ENCODE measurements at regions not wholly inside any gene's neighbourhood (a gene's known extent, or its start where the extent isn't known, plus 50 kb on each side); places are given as distances from the start of the nearest gene placed in this dataset.
"Not testable (repeated sequence)": the region's sequence is repeated elsewhere in the genome, so short reads cannot be mapped to it uniquely, and the experiment has no call there.

DNA sequence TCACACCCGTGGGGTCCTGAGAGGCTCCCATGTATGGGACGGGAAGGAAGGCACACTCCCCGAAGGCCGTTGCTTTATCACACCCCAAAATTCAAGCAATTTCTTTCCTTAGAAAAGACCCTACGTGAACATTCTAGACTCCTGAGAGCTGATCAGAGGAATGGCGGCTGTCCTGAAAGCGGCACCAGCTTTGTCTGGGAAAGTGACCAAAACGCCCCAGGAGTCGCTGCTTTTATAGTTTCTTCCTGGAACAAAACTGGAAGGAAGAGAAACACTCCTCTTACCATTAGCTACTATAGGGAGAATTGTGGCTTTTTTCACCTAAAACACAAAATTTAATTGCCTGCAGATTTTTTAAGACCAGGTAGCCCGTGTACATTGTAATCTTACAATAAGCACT, 261.8 kb upstream of the RNF32 start:
- no peak for DNase-seq

DNA sequence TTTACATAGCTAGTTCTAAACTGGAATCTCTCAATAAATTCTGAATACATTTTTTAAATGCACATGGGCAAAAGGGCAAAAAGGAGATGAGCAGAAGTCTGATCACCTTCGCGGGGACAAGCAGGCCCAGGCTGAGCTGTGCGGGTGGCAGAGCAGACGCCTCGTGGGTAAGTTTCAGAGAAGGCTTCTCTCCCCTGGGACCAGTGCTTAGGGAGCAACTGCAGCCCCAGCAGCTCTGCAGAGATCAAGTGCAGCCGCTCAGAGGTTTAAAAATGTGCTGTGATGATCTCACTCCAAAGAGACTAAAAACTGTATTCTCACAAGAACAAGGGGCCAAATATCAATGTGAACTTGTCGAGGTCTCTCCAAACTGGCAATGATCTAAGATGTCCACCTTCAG, 264.3 kb upstream of the RNF32 start:
- no peak for DNase-seq

DNA sequence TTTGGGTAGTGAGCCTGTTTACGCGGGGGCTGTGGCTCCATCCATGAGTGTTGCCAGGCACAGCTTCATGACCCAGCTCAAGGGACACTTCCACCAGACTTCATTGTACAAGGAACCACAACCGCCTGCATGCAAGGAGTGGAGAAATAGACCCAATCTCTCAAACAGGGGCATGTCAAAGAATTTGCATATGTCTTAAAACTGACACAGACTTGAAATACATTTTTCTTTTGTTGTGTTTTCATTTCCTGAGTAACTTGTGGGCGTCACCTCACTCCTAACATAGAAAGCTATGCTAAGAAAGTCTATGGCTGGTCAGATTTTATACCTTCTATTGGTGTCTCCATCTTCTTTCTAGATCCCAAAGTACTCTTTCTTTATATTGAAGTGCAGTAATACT, 266.2 kb upstream of the RNF32 start:
- no peak for DNase-seq

DNA sequence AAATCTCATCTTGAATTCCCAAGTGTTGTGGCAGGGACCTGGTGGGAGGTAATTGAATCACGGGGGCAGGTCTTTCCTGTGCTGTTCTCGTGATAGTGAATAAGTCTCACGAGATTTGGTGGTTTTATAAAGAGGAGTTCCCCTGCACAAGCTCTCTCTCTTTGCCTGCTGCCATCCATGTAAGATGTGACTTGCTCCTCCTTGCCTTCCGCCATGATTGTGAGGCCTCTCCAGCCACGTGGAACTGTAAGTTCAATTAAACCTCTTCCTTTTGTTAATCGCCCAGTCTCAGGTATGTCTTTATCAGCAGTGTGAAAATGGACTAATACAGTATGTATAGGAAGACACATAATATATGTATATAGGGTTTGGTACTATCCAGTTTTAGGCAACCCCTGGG, 270.6 kb upstream of the RNF32 start:
- not testable (repeated sequence) for DNase-seq

DNA sequence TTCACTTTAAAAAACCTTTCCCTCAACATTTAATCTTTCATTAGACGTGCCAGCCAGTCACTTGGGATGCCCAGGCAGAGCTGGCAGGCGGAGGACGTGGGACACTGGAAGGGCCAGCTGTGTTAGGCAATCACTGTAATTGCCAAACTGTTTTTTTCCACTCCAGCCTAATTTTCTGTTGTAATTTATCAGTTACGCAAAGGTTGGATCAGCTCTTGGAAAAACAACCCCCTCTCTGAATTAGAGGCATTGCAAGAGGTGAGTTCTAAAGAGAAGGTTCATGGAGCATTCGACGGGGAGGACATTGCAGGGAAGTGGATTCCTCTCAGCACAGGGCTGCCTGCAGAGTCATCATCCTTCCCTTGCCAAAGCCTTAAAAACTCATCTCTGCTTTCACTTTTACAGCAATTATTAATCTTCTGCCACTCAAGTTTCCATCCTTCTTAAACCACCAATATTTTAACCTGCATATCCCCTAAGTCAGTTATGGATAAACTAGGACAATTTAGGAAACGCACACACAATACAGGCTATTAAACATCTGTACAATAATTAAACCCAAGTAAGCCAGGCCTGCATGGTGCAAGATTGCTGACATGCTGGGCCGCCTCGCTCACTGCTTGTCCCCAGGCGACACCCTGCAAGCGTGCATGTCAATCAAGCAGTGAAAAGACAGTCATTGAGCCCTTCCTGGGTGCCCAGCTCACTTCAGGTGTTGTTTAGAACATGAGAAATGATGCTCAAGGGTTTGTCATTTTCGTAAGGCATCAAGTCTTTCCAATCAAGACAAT, 272.3 kb upstream of the RNF32 start:
- no peak for DNase-seq

DNA sequence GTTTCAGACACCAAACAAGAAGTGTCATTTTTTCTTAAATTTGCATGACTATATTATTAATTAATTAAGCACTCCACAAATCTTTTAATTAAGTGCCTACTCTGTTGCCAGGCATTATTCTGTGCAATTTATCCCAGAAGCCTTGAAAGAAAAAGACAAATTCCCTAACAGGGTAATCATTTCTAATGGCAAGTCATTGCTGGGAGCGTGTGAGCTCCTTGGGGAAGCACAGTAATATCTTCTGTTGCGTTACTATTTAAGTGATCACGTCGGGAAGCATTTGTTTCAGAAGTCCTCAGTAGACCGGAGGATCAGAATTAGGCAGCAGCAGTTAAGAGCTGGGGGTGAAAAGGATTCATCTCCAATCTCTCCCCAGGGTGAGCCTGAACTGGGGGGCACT, 276.8 kb upstream of the RNF32 start:
- no peak for DNase-seq

DNA sequence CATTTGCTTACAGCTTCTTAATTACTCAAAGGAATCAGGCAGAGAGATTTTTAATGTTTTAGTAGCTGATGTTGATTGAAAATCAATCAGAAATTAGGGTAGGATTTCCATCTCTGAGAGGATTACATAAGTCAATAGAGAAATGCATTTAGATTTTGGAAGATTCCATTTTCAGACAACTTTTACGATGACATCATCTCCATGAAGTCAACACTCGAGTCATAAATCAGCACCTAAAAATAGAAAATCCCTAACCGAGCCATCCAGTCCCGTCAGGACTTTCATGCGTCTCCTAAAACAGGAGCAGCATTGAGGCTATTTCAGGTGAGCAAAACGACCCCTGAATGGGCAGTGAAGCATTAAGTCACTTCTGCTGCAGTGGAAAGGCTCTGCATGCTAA, 279.7 kb upstream of the RNF32 start:
- DNase-seq = no peak

DNA sequence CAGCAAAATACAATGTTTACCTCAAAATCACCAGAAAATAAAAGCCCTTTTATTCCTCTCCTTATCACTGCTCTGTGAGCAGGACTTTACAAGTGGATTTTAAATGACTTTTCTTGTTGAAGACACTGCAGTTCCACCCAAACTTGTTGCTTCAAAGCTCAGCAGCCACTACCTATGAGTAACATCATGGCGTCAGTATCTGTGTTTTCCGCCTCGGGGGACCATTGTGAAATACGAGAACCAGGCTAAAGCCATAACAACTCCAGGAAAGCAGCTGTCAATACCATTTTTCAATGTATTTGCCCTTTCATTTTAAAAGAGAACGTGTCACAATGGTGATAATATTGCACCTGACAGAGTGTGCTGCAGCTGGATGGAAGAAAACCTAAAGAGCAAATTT, 284.0 kb upstream of the RNF32 start:
- no peak for DNase-seq

DNA sequence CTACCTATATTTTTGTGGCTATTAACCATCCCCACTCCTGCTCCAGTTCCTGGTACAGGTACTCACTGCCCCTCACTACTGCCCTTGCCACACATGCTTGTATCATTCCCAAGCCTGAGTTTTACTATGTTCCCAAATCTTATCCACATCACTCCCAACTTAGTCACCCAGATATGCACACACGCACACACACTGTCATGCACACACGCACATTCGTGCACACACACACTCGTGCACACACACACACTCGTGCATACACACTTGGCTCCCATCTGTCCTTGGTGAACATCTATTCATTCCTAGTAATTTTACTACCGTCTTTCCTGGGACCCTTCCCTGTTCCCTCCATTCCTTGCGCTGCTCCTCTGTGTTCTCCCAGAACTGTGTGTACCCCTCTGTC, 287.2 kb upstream of the RNF32 start:
- DNase-seq = no peak

DNA sequence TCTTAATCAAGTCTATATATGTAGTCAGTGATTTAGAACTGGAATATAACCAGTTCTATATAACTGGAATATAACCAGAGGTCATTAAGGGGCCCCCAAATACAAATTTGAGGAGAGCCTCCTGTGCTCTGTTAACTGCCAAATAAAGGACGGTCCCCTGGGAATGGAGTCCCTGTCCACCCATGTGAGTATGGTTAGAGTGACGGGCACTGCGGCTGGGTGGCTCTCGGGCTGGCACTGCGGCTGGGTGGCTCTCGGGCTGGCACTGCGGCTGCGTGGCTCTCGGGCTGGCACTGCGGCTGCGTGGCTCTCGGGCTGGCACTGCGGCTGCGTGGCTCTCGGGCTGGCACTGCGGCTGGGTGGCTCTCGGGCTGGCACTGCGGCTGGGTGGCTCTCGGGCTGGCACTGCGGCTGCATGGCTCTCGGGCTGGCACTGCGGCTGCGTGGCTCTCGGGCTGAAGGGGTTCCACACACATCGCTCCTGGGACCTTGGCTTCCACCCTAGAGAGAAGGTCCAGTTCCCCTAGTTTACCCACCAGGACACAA, 292.8 kb upstream of the RNF32 start:
- DNase-seq = not testable (repeated sequence)

DNA sequence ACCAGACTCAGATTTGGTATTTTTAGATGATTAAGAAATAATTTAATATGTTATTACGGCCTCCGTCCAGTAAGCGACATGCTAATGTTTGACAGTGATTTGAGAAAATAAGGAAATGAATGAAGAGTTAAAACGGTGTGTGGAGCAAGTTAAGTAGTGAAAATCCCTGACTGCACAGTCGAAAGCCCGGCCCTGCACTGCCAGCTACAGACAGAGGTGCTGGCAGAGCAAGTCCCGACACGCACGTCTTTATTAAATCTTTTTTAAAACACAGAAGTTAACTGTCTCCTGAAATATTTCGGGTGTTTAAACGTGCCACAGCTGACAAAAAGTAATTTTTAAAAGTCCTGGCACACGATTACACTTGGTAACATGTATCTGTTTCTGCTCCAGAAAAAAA, 293.4 kb upstream of the RNF32 start:
- no peak for DNase-seq

DNA sequence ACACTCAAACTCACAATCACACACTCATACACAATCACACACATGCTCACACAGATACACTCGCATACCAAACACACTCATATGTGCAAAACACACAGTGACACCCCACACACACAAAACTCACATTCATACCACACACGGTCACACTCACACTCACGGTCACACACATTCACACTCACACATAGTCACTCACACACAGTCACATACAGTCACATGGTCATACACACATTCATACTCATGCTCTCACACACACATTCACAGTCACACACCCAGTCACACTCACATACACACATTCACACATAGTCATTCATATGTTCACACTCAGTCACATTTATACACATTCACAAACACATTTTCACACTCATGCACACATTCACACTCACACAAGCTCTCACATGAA, 296.0 kb upstream of the RNF32 start:
- DNase-seq = no peak

DNA sequence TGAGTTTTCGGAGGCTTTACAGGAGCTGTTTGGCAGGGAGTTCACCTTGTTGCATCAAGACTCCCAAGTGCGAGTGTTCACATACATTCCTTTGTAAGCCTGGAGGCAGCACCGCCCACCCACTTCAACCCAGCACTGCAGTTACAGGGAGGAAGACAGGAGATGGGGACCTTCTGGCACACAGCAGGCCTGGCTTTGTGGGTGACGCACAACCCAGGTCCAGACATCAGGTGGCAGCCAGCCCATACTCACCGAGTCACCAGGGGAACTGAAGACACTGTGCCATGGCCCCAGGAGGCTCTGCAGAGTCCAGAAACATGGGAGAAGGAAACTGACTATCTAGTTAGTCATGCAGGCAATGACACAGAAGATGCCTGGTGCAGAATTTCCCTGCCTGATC, 305.9 kb upstream of the RNF32 start:
- no peak for DNase-seq

DNA sequence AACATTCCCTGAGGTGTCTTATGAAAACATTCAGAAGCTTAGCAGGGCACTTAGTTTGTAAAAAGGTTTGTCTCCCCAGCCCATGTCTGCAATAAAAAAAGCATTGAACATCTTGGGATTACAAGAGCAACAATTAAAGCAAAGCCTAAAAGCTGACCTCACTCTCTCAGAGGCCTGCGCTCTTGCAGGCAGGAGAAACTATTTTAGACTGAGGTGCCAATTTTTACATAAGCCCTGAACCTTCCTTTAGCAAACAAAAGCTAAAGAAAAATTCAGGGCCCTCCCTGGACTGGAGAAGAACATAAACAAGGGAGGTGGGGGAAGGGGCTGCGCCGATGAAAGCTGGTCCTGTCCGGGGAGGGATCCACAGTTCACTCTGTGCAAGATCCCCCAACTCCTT, 312.7 kb upstream of the RNF32 start:
- DNase-seq = no peak

DNA sequence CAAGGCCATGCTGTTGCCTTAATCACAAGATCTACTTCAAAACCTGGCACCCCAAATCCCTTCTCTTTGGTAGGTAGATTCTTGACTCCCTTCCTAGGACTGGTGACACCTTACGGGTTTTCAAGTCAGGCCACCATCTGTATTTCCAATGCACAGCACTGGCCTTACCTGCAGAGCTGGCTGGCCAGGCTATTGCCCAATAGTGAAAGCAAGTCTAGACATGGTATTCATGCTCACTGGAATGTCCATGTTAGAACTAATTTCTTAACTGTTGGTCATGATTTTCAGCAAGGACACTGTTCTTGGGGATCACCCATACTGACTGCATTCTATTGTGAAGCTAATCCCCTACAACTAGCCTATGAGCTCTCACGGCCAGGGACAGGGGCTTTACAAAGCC, 313.1 kb upstream of the RNF32 start:
- no peak for DNase-seq

DNA sequence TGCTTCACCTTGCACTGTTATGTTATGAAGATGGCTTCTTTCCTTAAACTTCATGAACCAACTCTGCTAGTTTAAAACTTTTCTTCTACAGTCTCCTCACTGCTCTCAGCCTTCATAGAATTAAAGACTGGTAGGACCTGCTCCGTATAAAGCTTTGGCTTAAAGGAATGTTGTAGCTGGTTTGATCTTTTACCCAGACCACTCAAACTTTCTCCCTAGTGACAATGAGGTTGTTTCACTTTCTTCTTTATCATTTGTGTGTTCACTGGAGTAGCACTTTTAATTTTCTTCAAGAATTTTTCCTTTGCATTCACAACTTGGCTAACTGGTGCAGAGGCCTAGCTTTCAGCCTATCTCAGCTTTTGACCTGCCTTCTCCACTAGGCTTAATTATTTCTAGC, 316.4 kb upstream of the RNF32 start:
- no peak for DNase-seq

DNA sequence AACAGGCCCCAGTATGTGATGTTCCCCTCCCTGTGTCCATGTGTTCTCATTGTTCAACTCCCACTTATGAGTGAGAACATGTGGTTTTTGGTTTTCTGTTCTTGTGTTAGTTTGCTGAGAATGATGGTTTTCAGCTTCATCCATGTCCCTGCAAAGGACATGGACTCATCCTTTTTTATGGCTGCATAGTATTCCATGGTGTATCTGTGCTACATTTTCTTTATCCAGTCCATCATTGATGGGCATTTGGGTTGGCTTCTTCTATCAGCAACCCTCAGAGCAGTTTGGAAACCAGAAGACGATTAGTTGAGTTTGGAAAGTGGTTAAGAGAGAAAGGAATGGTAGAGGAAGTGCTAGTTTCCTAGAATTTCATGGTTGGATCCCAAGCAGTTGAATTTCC, 319.1 kb upstream of the RNF32 start:
- not testable (repeated sequence) for DNase-seq

DNA sequence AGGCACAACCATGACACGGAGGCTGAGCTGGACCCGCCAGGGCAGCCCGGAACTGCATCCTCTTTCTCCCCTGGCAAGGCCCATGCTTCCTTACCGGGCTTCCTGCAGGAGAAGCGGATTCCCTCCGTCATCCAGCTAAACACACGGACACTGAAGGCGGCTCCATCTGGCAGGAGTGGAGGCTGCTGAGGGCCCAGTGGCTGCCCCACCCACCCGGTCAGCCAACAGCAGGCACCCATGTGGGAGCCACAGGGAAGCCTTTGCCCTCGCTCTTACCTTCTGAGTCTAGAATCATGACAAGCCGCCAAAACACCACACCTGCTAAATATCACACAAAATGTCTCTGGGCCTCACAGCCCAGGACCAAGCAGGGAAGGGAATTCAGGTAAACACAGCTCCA, 321.6 kb upstream of the RNF32 start:
- DNase-seq = no peak

DNA sequence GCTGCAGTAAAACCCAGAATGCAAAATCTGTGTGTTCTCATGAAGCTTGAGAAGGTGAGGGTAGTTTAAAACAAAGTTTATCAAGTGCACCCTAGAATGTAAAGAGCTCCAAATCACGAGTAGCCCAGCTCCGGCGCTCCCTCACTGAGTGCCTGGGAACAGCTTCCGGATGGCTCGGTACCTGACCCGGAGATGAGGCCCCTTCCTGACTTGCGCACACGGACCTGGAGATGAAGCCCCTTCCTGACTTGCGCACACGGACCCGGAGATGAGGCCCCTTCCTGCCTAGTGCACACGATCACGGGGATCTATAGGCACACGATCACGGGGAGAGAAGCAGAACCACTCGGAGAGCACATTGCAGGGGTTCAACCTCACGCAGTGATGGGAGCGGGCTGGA, 322.1 kb upstream of the RNF32 start:
- no peak for DNase-seq

DNA sequence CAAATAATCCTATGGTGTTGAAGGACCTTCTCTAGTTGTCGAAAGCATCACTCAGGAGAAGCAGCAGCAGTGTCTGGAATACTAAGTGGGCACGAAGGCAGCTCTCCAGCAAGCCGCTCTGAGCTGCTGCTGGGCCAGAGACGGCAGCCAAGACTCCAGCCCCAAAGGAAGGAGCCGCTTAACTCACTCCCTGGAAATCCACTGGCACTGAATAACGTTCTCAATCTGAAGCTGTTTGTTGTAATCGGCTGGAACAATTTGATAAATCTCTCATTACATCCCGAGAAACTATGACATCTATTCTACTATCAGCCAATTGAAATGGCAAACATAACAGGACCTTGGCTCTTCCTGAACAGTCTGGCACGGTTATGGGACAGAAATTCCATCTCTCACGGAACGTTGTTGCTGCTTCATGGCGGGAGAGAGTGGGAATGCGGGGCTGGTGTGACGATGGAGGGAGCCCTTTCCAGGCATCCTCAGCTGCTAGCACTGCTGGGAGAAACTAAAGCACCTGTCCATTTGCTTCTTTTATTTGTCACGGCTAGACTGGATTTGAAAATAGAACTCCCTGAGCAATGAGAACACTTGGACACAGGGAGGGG, 331.5 kb upstream of the RNF32 start:
- DNase-seq = no peak

DNA sequence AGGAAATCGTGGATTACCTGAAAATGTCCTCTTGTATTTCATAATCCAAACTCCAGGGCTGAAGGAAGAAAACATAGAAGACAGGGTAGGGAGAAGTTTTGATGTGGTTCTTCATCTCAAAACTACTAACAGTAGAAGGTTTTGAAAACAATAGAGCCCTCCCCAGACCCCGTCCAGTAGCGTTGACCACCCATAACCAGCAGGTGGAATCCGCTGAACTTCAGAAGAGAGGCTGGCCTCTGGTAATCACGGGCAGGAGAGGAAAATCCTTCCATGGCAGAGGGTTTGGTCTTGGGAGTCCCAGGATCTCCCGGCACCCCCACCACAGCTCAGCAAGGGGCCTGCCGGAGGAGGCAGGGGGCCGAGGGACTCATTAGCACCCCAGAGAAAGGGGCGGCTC, 333.4 kb upstream of the RNF32 start:
- no peak for DNase-seq

DNA sequence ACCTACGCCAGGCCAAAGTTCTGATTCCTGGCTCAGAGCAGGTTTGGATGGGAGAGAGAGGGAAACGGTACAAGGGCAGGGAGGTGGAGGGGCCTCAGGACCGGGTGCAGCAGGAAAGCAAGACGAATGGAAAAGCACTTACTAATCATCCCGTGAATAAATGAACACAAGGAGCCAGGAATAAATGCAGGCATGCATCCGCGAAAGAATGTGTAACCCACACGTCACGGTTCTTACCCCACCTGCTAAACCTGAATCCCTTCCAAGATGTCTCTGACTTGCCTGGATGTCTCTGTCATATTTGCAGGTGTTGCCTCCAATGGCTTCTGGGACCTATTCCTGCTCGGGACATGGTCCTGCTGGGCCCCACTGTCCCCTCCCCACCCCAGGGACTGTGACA, 335.2 kb upstream of the RNF32 start:
- DNase-seq = no peak

DNA sequence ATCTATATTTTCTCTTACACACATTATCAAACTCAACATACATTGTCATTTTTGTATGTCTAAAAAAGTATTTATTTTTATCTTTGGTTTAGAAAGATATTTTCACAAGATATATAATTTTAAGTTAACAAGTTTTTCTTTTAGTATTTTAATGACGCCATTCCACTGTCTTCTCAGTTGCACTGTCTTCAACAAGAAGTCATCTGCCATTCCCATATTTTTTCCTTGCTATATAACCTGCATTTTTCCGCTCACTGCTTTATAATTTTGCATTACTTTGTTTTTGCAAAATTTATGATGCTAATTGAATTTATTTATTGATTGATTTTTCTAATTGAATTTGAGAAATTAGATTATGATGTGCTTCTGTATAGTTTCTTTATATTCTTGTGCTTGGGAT, 357.8 kb upstream of the RNF32 start:
- DNase-seq = no peak

DNA sequence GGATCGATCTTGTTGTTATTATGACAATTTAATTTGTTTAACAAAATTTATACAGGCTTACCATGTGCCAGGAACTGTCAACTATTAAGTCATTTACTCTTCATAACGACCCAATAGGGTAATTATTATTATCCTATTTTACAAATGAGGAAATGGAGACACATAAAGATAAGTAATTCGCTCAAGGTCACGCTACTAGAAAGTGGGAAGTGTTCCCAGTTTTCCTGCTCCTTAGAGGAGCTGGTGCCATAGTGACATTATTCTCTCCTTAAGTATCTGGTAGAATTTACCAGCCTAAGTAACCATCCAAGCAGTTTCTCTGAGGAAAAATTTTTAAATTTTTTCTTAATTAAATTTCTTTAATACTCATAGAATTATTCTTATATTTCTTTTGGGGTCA, 360.9 kb upstream of the RNF32 start:
- DNase-seq = no peak

DNA sequence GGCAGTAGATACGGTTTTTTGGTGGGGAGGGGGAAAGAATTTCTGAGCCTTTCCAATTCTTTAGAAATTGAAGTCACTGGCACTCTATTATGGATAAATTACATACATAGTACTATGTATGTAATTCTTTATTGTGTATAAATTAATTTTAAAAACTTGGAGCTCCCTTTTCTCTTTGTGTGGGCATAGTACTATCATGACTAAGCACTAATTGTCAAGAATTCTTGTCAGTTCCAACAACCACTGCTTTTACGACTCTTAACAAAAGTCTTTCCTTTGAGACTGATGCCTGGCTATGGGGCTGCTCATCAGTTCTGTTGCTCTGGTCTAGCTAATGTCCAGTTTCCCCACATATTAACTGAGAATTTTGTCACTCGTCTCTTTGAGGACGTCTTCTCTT, 365.3 kb upstream of the RNF32 start:
- DNase-seq = no peak

Measured in T1000 (cell line).